ENCODE measurements at regions not wholly inside any gene's neighbourhood (a gene's known extent, or its start where the extent isn't known, plus 50 kb on each side); places are given as distances from the start of the nearest gene placed in this dataset.

GRCh38 chr2:2681711-2682251, 350.7 kb upstream of the MYT1L start:
- no peak overlapping the region for H3K4me3 ChIP-seq (ENCODE audit: low read length)
- DNase-seq (peak in 1 of 2 donors; percentile 32), ATAC-seq (peak in 2 of 3 donors; percentile 22 to 58)
- H3K9me3 Mint-ChIP-seq = no peaks in the 10 kb centered on the region
- H3K27me3 Mint-ChIP-seq (ENCODE audit: low read depth in 2 of 2) = peaks cover 17 to 53% of the 10 kb centered on the region in 2 donors
- H3K27ac ChIP-seq (ENCODE audit: low read length) = no peak overlapping the region
- no peak for TF ChIP-seq CTCF (IDR thresholded peaks at IDR 0.05)
- H3K27me3 ChIP-seq (ENCODE audit: control insufficient read depth, insufficient read depth, low read length) = no peaks in the 10 kb centered on the region
- peak overlapping the region in 1 of 2 donors; percentile 50 for H3K27ac Mint-ChIP-seq
- peaks cover 4% of the 10 kb centered on the region for H3K4me1 ChIP-seq (ENCODE audit: control insufficient read depth, insufficient read depth, low read length)
- no peaks in the 10 kb centered on the region for H3K36me3 ChIP-seq (ENCODE audit: control insufficient read depth, insufficient read depth, low read length)
- WGBS (ENCODE audit: insufficient coverage) = 29% methylated on average over 16 of the region's 16 CpGs
- no peaks in the 10 kb centered on the region for H3K9me3 ChIP-seq (ENCODE audit: control insufficient read depth, insufficient read depth, low read length)
- intact Hi-C loops (cut with micrococcal nuclease) = no loop called here
- H3K4me3 Mint-ChIP-seq = no peak overlapping the region
- no peaks in the 10 kb centered on the region for H3K36me3 Mint-ChIP-seq
- peaks cover 14 to 18% of the 10 kb centered on the region in 2 donors for H3K4me1 Mint-ChIP-seq

GRCh38 chr2:2681085-2681484, 350.0 kb upstream of the MYT1L start:
- H3K27ac Mint-ChIP-seq = no peak overlapping the region
- H3K4me1 Mint-ChIP-seq = peaks cover 10 to 14% of the 10 kb centered on the region in 2 donors
- DNase-seq (no peak), ATAC-seq (no peak)
- H3K27me3 Mint-ChIP-seq (ENCODE audit: low read depth in 2 of 2) = peaks cover 14 to 46% of the 10 kb centered on the region in 2 donors
- no peaks in the 10 kb centered on the region for H3K9me3 Mint-ChIP-seq
- H3K36me3 Mint-ChIP-seq = no peaks in the 10 kb centered on the region
- TF ChIP-seq CTCF (IDR thresholded peaks at IDR 0.05) = no peak
- H3K4me3 ChIP-seq (ENCODE audit: low read length) = no peak overlapping the region
- H3K36me3 ChIP-seq (ENCODE audit: control insufficient read depth, insufficient read depth, low read length) = no peaks in the 10 kb centered on the region
- H3K27ac ChIP-seq (ENCODE audit: low read length) = no peak overlapping the region
- no peaks in the 10 kb centered on the region for H3K9me3 ChIP-seq (ENCODE audit: control insufficient read depth, insufficient read depth, low read length)
- WGBS (ENCODE audit: insufficient coverage) = 92% methylated on average over 4 of the region's 4 CpGs
- H3K27me3 ChIP-seq (ENCODE audit: control insufficient read depth, insufficient read depth, low read length) = no peaks in the 10 kb centered on the region
- H3K4me1 ChIP-seq (ENCODE audit: control insufficient read depth, insufficient read depth, low read length) = peaks cover under 1% of the 10 kb centered on the region
- intact Hi-C loops (cut with micrococcal nuclease) = no loop called here
- H3K4me3 Mint-ChIP-seq = no peak overlapping the region

GRCh38 chr2:2674831-2675230, 343.8 kb upstream of the MYT1L start:
- H3K4me3 ChIP-seq (ENCODE audit: low read length) = no peak overlapping the region
- H3K36me3 ChIP-seq (ENCODE audit: control insufficient read depth, insufficient read depth, low read length) = no peaks in the 10 kb centered on the region
- no peaks in the 10 kb centered on the region for H3K4me1 ChIP-seq (ENCODE audit: control insufficient read depth, insufficient read depth, low read length)
- no peak for TF ChIP-seq CTCF (IDR thresholded peaks at IDR 0.05)
- WGBS (ENCODE audit: insufficient coverage) = 81% methylated on average over 4 of the region's 6 CpGs
- ATAC-seq (no peak), DNase-seq (no peak)
- Mint-ChIP-seq H3K9me3 (no peaks in the 10 kb centered on the region), H3K27me3 (ENCODE audit: low read depth in 2 of 2) (peaks cover 2 to 4% of the 10 kb centered on the region in 2 donors), H3K36me3 (no peaks in the 10 kb centered on the region), H3K4me3 (no peak overlapping the region), H3K27ac (no peak overlapping the region), H3K4me1 (no peaks in the 10 kb centered on the region)
- H3K27ac ChIP-seq (ENCODE audit: low read length) = no peak overlapping the region
- H3K27me3 ChIP-seq (ENCODE audit: control insufficient read depth, insufficient read depth, low read length) = no peaks in the 10 kb centered on the region
- H3K9me3 ChIP-seq (ENCODE audit: control insufficient read depth, insufficient read depth, low read length) = no peaks in the 10 kb centered on the region
- intact Hi-C loops (cut with micrococcal nuclease) = no loop called here

GRCh38 chr2:2673406-2673805, 342.3 kb upstream of the MYT1L start:
- no peaks in the 10 kb centered on the region for H3K36me3 ChIP-seq (ENCODE audit: control insufficient read depth, insufficient read depth, low read length)
- Mint-ChIP-seq H3K36me3 (no peaks in the 10 kb centered on the region), H3K4me1 (no peaks in the 10 kb centered on the region), H3K9me3 (no peaks in the 10 kb centered on the region), H3K4me3 (no peak overlapping the region), H3K27me3 (ENCODE audit: low read depth in 2 of 2) (peaks cover 0 to 4% of the 10 kb centered on the region in 2 donors), H3K27ac (no peak overlapping the region)
- no peak overlapping the region for H3K4me3 ChIP-seq (ENCODE audit: low read length)
- no peak for TF ChIP-seq CTCF (IDR thresholded peaks at IDR 0.05)
- no peak for DNase-seq
- H3K9me3 ChIP-seq (ENCODE audit: control insufficient read depth, insufficient read depth, low read length) = no peaks in the 10 kb centered on the region
- no peaks in the 10 kb centered on the region for H3K4me1 ChIP-seq (ENCODE audit: control insufficient read depth, insufficient read depth, low read length)
- H3K27me3 ChIP-seq (ENCODE audit: control insufficient read depth, insufficient read depth, low read length) = no peaks in the 10 kb centered on the region
- no peak overlapping the region for H3K27ac ChIP-seq (ENCODE audit: low read length)
- 83% methylated on average over 3 of the region's 3 CpGs for WGBS (ENCODE audit: insufficient coverage)
- ATAC-seq = no peak
- intact Hi-C loops (cut with micrococcal nuclease) = no loop called here
